MM.1S (cell line): ENCODE measurements at regions not wholly inside any gene's neighbourhood (a gene's known extent, or its start where the extent isn't known, plus 50 kb on each side); places are given as distances from the start of the nearest gene placed in this dataset.

Experiments
- DNase-seq: peaks from one replicate; pipeline ENCODE4 v3.0.0-alpha.2; 2015
- H2AFZ ChIP-seq: fragments of 300-600 bp; sonication (generic); 2 replicates; pipeline ENCODE4 v1.6.0; 2016; ENCODE audit warnings: antibody characterized with exemption, low read length
- H3F3A ChIP-seq: fragments of 300-600 bp; sonication (generic); 2 replicates; pipeline ENCODE4 v1.6.1; 2016; ENCODE audit warnings: mild to moderate bottlenecking, antibody characterized with exemption, low read length, moderate library complexity, mixed read lengths; ENCODE audit not compliant: insufficient read depth
- H3K27ac ChIP-seq: fragments of 300-600 bp; sonication (generic); 2 replicates; pipeline ENCODE4 v1.5.1; 2016; ENCODE audit warnings: mild to moderate bottlenecking, low read length
- H3K27me3 ChIP-seq: fragments of 300-600 bp; sonication (generic); replicated peaks from 2 replicates; pipeline ENCODE4 v1.6.0; 2016; ENCODE audit warnings: low read length; ENCODE audit not compliant: insufficient read depth
- H3K36me3 ChIP-seq: fragments of 300-600 bp; sonication (generic); replicated peaks from 2 replicates; pipeline ENCODE4 v1.6.1; 2016; ENCODE audit warnings: mild to moderate bottlenecking, low read length, mixed read lengths; ENCODE audit not compliant: insufficient read depth
- H3K4me1 ChIP-seq: fragments of 300-600 bp; sonication (generic); 2 replicates; pipeline ENCODE4 v1.6.1; 2016; ENCODE audit warnings: low read length, mixed read lengths
- H3K4me2 ChIP-seq: fragments of 300-600 bp; sonication (generic); 2 replicates; pipeline ENCODE4 v1.6.0; 2016; ENCODE audit warnings: low read depth, low read length
- H3K4me3 ChIP-seq: fragments of 300-600 bp; sonication (generic); 2 replicates; pipeline ENCODE4 v1.5.1; 2016; ENCODE audit warnings: low read length, mixed read lengths
- H3K79me2 ChIP-seq: fragments of 300-600 bp; sonication (generic); 2 replicates; pipeline ENCODE4 v1.6.1; 2016; ENCODE audit warnings: mixed run types, low read length, mixed read lengths
- H3K9ac ChIP-seq: fragments of 300-600 bp; sonication (generic); 2 replicates; pipeline ENCODE4 v1.6.1; 2016; ENCODE audit warnings: low read length, mixed read lengths
- H3K9me2 ChIP-seq: fragments of 300-600 bp; sonication (generic); replicated peaks from 2 replicates; pipeline ENCODE4 v1.6.1; 2016; ENCODE audit warnings: mild to moderate bottlenecking, low read length, mixed read lengths; ENCODE audit not compliant: insufficient read depth
- H3K9me3 ChIP-seq: fragments of 300-600 bp; sonication (generic); replicated peaks from 2 replicates; pipeline ENCODE4 v1.6.1; 2016; ENCODE audit warnings: mild to moderate bottlenecking, low read length, mixed read lengths; ENCODE audit not compliant: insufficient read depth
- H4K20me1 ChIP-seq: fragments of 300-600 bp; sonication (generic); 2 replicates; pipeline ENCODE4 v1.6.1; 2016; ENCODE audit warnings: mild to moderate bottlenecking, low read length, moderate library complexity, mixed read lengths; ENCODE audit not compliant: insufficient read depth
- CTCF ChIP-seq: fragments of 300-600 bp; sonication (generic); IDR thresholded peaks from 2 replicates; pipeline ENCODE4 v1.5.1; 2016; ENCODE audit warnings: antibody characterized with exemption, low read length, mixed read lengths
- EZH2 ChIP-seq: fragments of 300-600 bp; sonication (generic); optimal IDR thresholded peaks from 2 replicates; pipeline ENCODE3; 2017; ENCODE audit warnings: low read depth, mild to moderate bottlenecking, antibody characterized with exemption, low read length, mixed read lengths
- EZH2phosphoT487 ChIP-seq: fragments of 300-600 bp; sonication (generic); IDR thresholded peaks from 2 replicates; pipeline ENCODE4 v1.6.1; 2018; ENCODE audit warnings: antibody characterized with exemption, low read length

GRCh38 chr9:75238311-75238976, 150.1 kb downstream of the OSTF1 start:
- Histone ChIP-seq H3K9ac (no peak overlapping the region), H3K27ac (no peak overlapping the region), H3K4me2 (no peak overlapping the region), H3K36me3 (no peaks in the 10 kb centered on the region), H2AFZ (no peak overlapping the region), H3K4me1 (no peaks in the 10 kb centered on the region), H3K79me2 (no peaks in the 10 kb centered on the region), H3K9me2 (no peaks in the 10 kb centered on the region), H4K20me1 (no peaks in the 10 kb centered on the region), H3K27me3 (no peaks in the 10 kb centered on the region), H3F3A (no peaks in the 10 kb centered on the region), H3K9me3 (no peaks in the 10 kb centered on the region), H3K4me3 (no peak overlapping the region)
- DNase-seq = peak; percentile 76
- TF ChIP-seq EZH2phosphoT487 (no peak), CTCF (peak; percentile 63)

GRCh38 chr9:75239176-75239575, 150.9 kb downstream of the OSTF1 start:
- Histone ChIP-seq H3K4me3 (no peak overlapping the region), H3F3A (no peaks in the 10 kb centered on the region), H3K9me2 (no peaks in the 10 kb centered on the region), H3K27ac (no peak overlapping the region), H3K4me1 (no peaks in the 10 kb centered on the region), H3K9ac (no peak overlapping the region), H3K4me2 (no peak overlapping the region), H4K20me1 (no peaks in the 10 kb centered on the region), H2AFZ (no peak overlapping the region), H3K9me3 (no peaks in the 10 kb centered on the region), H3K27me3 (no peaks in the 10 kb centered on the region), H3K79me2 (no peaks in the 10 kb centered on the region), H3K36me3 (no peaks in the 10 kb centered on the region)
- DNase-seq = no peak
- TF ChIP-seq EZH2 (no peak), EZH2phosphoT487 (no peak), CTCF (no peak)

- Histone ChIP-seq H4K20me1 (no peaks in the 10 kb centered on the region), H2AFZ (no peak overlapping the region), H3K9me2 (no peaks in the 10 kb centered on the region), H3K4me3 (no peak overlapping the region), H3F3A (no peaks in the 10 kb centered on the region), H3K36me3 (no peaks in the 10 kb centered on the region), H3K79me2 (no peaks in the 10 kb centered on the region), H3K9ac (no peak overlapping the region), H3K27me3 (no peaks in the 10 kb centered on the region), H3K27ac (no peak overlapping the region), H3K9me3 (no peaks in the 10 kb centered on the region), H3K4me2 (no peak overlapping the region), H3K4me1 (no peaks in the 10 kb centered on the region)
- no peak for TF ChIP-seq CTCF
- TF ChIP-seq EZH2phosphoT487 = no peak
- TF ChIP-seq EZH2 = no peak
- DNase-seq = no peak
Observed at GRCh38 chr9:75242426-75242825, 154.1 kb downstream of the OSTF1 start.
